K562 (cell line): ENCODE measurements at regions not wholly inside any gene's neighbourhood (a gene's known extent, or its start where the extent isn't known, plus 50 kb on each side); places are given as distances from the start of the nearest gene placed in this dataset.

Source experiments
- BACH1 ChIP-seq: fragments of 200-800 bp; sonication (Bioruptor generic); IDR thresholded peaks from 2 replicates; pipeline ENCODE4 v1.6.1; 2016; ENCODE audit warnings: missing genetic modification characterization, missing compliant biosample characterization
- CAMTA2 ChIP-seq: fragments of 250-450 bp; sonication (Bioruptor Pico); conservative IDR thresholded peaks from 2 replicates; pipeline ENCODE4 v1.5.1; 2022
- MCM7 ChIP-seq, 2 experiments: fragments of 450-650 bp; IDR thresholded peaks; 2 replicates each; pipeline ENCODE4 v1.6.1; 2016 to 2018
- NFATC3 ChIP-seq: fragments of 450-650 bp; IDR thresholded peaks from 2 replicates; pipeline ENCODE4 v1.6.1; 2017; ENCODE audit warnings: mild to moderate bottlenecking
- PBX2 ChIP-seq, 2 experiments: IDR thresholded peaks in 1 of 2; conservative IDR thresholded peaks in 1 of 2; 2 replicates each; pipeline ENCODE4 v1.6.1; 2016; ENCODE audit warnings: low read depth in 2 of 2, mild to moderate bottlenecking in 1 of 2, missing compliant biosample characterization in 1 of 2, missing genetic modification characterization in 1 of 2, moderate library complexity in 1 of 2
- RFX5 ChIP-seq: IDR thresholded peaks from 2 replicates; pipeline ENCODE4 v1.6.1; 2011; ENCODE audit warnings: low read depth, mild to moderate bottlenecking, improper control_type of control experiment, low read length
- SRF ChIP-seq, 2 experiments: fragments of 250-450, 450-650 bp in 1 of 2; sonication (Bioruptor Pico) in 1 of 2; sonication (generic) in 1 of 2; formaldehyde crosslinking; IDR thresholded peaks; 2 replicates each; pipeline versions ENCODE4 v1.5.0 to v1.5.1; 2020 to 2022; ENCODE audit warnings: mild to moderate bottlenecking in 1 of 2, missing genetic modification reagents in 1 of 2
- TAF9B ChIP-seq: fragments of 450-650 bp; IDR thresholded peaks from 2 replicates; pipeline ENCODE4 v1.6.1; 2018; ENCODE audit warnings: mild to moderate bottlenecking; ENCODE audit not compliant: partially characterized antibody
- TEAD4 ChIP-seq, 2 experiments: sonication (generic) in 1 of 2; formaldehyde crosslinking in 1 of 2; IDR thresholded peaks; 2 replicates each; pipeline versions ENCODE4 v1.6.1 to v1.8.0; 2012 to 2022; ENCODE audit warnings: borderline replicate concordance in 1 of 2, inconsistent platforms in 1 of 2, low read length in 1 of 2, mild to moderate bottlenecking in 1 of 2, missing genetic modification reagents in 1 of 2
- TGIF2 ChIP-seq: sonication (generic); formaldehyde crosslinking; IDR thresholded peaks from 2 replicates; pipeline ENCODE4 v1.8.1; 2022; ENCODE audit warnings: mild to moderate bottlenecking, missing genetic modification reagents, moderate library complexity
- ZNF121 ChIP-seq: sonication (generic); formaldehyde crosslinking; conservative IDR thresholded peaks from 2 replicates; pipeline ENCODE4 v1.8.0; 2022; ENCODE audit warnings: missing genetic modification reagents
- ZSCAN29 ChIP-seq: fragments of 450-650 bp; IDR thresholded peaks from 2 replicates; pipeline ENCODE4 v1.6.1; 2017
- TF ChIP-seq, protein P1 (sequence below): sonication (generic); formaldehyde crosslinking; IDR thresholded peaks from 2 replicates; pipeline ENCODE4 v1.8.1; 2023; ENCODE audit warnings: mild to moderate bottlenecking, missing genetic modification reagents

DNA sequence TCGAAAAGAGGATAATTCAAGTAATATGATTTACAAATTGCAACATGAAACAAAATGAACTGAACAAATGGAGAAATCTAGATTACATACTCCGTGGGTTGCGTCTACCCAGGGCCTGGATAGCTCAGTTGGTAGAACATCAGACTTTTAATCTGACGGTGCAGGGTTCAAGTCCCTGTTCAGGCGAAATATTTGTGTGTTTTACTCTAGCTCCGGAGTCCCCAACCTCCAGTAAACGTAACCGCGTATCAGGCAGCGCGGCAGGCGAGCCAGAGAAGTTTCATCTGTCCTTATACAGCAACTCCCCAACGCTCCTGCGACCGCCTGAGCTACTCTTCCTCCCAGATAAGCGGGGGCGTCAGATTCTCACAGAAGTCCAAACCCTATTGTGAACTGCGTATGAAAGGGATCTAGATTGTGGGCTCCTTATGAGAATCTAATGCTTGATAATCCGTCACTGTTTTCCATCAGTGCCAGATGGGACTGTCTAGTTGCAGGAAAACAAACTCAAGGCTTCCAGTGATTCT lies 176.1 kb downstream of the TRIM27 start (continued):
- TF ChIP-seq RFX5 (peak; percentile 74; the same call in 1 of the 2 replicates), TAF9B (peak; percentile 28), PBX2 (CRISPR knock-in tag; IDR thresholded peaks at IDR 0.05; ENCODE audit: low read depth) (no peak), PBX2 (tag; conservative IDR thresholded peaks at IDR 0.05; ENCODE audit: low read depth) (0 out of 2 replicates have a peak, but pooled peaks have one; percentile 16), TGIF2 (CRISPR knock-in tag) (no peak; the same call in 1 of the 2 replicates), MCM7 (IDR thresholded peaks at IDR 0.05) (no peak), SRF (CRISPR knock-in tag; IDR thresholded peaks at IDR 0.05) (peak in 1 of 2 experiments; percentile 94; a peak in 2 of 4 replicates), BACH1 (tag) (0 out of 2 replicates have a peak, but pooled peaks have one; percentile 44), CAMTA2 (CRISPR knock-in tag) (no peak), NFATC3 (peak; percentile 81; the same call in 1 of the 2 replicates), ZSCAN29 (peak; percentile 94), ZNF121 (CRISPR knock-in tag) (peak; percentile 97), TEAD4 (IDR thresholded peaks at IDR 0.05; ENCODE audit: low read length) (peak; percentile 89), TEAD4 (CRISPR knock-in tag; IDR thresholded peaks at IDR 0.05; ENCODE audit: borderline replicate concordance) (no peak)
- TF ChIP-seq, protein P1, sequence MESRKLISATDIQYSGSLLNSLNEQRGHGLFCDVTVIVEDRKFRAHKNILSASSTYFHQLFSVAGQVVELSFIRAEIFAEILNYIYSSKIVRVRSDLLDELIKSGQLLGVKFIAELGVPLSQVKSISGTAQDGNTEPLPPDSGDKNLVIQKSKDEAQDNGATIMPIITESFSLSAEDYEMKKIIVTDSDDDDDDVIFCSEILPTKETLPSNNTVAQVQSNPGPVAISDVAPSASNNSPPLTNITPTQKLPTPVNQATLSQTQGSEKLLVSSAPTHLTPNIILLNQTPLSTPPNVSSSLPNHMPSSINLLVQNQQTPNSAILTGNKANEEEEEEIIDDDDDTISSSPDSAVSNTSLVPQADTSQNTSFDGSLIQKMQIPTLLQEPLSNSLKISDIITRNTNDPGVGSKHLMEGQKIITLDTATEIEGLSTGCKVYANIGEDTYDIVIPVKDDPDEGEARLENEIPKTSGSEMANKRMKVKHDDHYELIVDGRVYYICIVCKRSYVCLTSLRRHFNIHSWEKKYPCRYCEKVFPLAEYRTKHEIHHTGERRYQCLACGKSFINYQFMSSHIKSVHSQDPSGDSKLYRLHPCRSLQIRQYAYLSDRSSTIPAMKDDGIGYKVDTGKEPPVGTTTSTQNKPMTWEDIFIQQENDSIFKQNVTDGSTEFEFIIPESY: peak; percentile 16; the same call in 1 of the 2 replicates
